Body of pancreas (tissue), 4 donors: ENCODE measurements at regions not wholly inside any gene's neighbourhood (a gene's known extent, or its start where the extent isn't known, plus 50 kb on each side); places are given as distances from the start of the nearest gene placed in this dataset.

ENCODE experiments used
- ATAC-seq: fragments of 150-250 bp; one replicate; pipeline ENCODE4 v1.9.1; 2016
- DNase-seq, 4 donors: peaks; one replicate each; pipeline ENCODE4 v3.0.0-alpha.2; 2019
- H3K27ac ChIP-seq, 4 donors: fragments of 200-600 bp; sonication (generic); 1 replicate in 3 of 4; 2 replicates in 1 of 4; pipeline versions ENCODE4 v1.5.1 to v1.6.1; 2016 to 2019; ENCODE audit warnings: mild to moderate bottlenecking in 1 of 4, mixed read lengths in 1 of 4, moderate library complexity in 1 of 4
- H3K27me3 ChIP-seq, 2 donors: fragments of 200-600 bp; sonication (generic); one replicate each; pipeline ENCODE4 v1.6.0; 2016; ENCODE audit warnings: mild to moderate bottlenecking in 1 of 2
- H3K36me3 ChIP-seq, 2 donors: fragments of 200-600 bp; sonication (generic); replicated peaks in 1 of 2; 2 replicates each; pipeline ENCODE4 v1.5.1; 2016; ENCODE audit warnings: low read depth in 2 of 2; ENCODE audit not compliant: insufficient read depth in 1 of 2
- H3K4me1 ChIP-seq: fragments of 200-600 bp; sonication (generic); one replicate; pipeline ENCODE4 v1.6.0; 2016
- H3K4me3 ChIP-seq, 2 donors: fragments of 200-600 bp; sonication (generic); 1 replicate in 1 of 2; 2 replicates in 1 of 2; pipeline ENCODE4 v1.5.1; 2016 to 2019
- H3K9me3 ChIP-seq, 3 donors: fragments of 200-600 bp; sonication (generic); 1 replicate in 2 of 3; 2 replicates in 1 of 3; pipeline ENCODE4 v1.5.1; 2016
- POLR2A ChIP-seq, 3 donors: fragments of 450-650 bp; IDR thresholded peaks; one replicate each; pipeline ENCODE4 v1.6.1; 2016; ENCODE audit warnings: antibody characterized with exemption in 3 of 3, mild to moderate bottlenecking in 2 of 3
- WGBS, 2 donors: methylation state at CpG; one replicate each; pipeline ENCODE4 v1.1.5; 2017; 5-methylcytosine and 5-hydroxymethylcytosine counted together
- intact Hi-C: fragments of 100-400 bp; cut with DNase I; formaldehyde crosslinking; loops from one replicate; pipeline ENCODE4 v1.15.1; 2023
- TF ChIP-seq, protein P1 (sequence below), 7 experiments: fragments of 450-650 bp in 4 of 7; fragments of 200-600 bp in 3 of 7; sonication (generic) in 3 of 7; IDR thresholded peaks; one replicate each; pipeline ENCODE4 v1.5.1; 2016 to 2019; ENCODE audit warnings: antibody characterized with exemption in 7 of 7

DNA sequence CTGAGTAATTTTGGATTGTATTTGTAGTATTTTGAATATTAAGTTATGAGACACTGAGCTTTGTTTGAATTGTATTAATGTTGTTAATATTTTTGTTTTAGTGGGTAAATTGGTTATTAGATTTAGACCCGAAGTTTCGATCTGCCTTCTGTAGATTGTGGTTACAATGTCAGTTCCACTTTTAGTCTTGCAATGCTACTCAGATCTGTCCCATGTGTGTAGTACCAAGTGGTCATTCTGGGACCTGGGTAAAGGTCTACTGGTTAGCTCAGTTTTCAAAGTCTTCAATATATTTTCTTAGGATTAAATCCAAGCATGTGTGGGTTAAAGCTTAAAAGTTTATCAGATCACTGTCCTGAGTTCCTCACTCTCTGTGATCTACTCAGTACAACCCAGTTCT lies 346.5 kb upstream of the PROX1 start:
- DNase-seq (no peak), ATAC-seq (no peak)
- Histone ChIP-seq H3K4me3 (no peak overlapping the region), H3K27me3 (no peaks in the 10 kb centered on the region), H3K4me1 (no peaks in the 10 kb centered on the region), H3K9me3 (no peaks in the 10 kb centered on the region), H3K36me3 (no peaks in the 10 kb centered on the region), H3K27ac (no peak overlapping the region)
- intact Hi-C loops: no loop called here
- TF ChIP-seq, protein P1, sequence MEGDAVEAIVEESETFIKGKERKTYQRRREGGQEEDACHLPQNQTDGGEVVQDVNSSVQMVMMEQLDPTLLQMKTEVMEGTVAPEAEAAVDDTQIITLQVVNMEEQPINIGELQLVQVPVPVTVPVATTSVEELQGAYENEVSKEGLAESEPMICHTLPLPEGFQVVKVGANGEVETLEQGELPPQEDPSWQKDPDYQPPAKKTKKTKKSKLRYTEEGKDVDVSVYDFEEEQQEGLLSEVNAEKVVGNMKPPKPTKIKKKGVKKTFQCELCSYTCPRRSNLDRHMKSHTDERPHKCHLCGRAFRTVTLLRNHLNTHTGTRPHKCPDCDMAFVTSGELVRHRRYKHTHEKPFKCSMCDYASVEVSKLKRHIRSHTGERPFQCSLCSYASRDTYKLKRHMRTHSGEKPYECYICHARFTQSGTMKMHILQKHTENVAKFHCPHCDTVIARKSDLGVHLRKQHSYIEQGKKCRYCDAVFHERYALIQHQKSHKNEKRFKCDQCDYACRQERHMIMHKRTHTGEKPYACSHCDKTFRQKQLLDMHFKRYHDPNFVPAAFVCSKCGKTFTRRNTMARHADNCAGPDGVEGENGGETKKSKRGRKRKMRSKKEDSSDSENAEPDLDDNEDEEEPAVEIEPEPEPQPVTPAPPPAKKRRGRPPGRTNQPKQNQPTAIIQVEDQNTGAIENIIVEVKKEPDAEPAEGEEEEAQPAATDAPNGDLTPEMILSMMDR (IDR thresholded peaks at IDR 0.05): no peak
- TF ChIP-seq POLR2A (IDR thresholded peaks at IDR 0.05): no peak
- 83 to 85% methylated on average over 2 of the region's 2 CpGs for WGBS, 2 donors

- H3K9me3 ChIP-seq: no peaks in the 10 kb centered on the region
- H3K27me3 ChIP-seq: no peaks in the 10 kb centered on the region
- TF ChIP-seq, protein P1 (IDR thresholded peaks at IDR 0.05): no peak
- no peak for TF ChIP-seq POLR2A (IDR thresholded peaks at IDR 0.05)
- no peaks in the 10 kb centered on the region for H3K36me3 ChIP-seq
- ATAC-seq: no peak
- peak overlapping the region in 1 of 2 donors; percentile 8 for H3K4me3 ChIP-seq
- no peak overlapping the region for H3K27ac ChIP-seq
- no peak for DNase-seq
- H3K4me1 ChIP-seq: no peaks in the 10 kb centered on the region
- intact Hi-C loops: no loop called here
These were observed 344.4 kb upstream of the PROX1 start for GRCh38 chr1:213643360-213643759.

GRCh38 chr1:213647864-213648650 lies 339.7 kb upstream of the PROX1 start:
- TF ChIP-seq, protein P1 (IDR thresholded peaks at IDR 0.05): no peak
- TF ChIP-seq POLR2A (IDR thresholded peaks at IDR 0.05): no peak
- 51 to 54% methylated on average over 2 of the region's 2 CpGs for WGBS, 2 donors
- intact Hi-C loops: no loop called here
- DNase-seq (no peak), ATAC-seq (no peak)
- H3K4me1 ChIP-seq: no peaks in the 10 kb centered on the region
- H3K36me3 ChIP-seq: no peaks in the 10 kb centered on the region
- no peak overlapping the region for H3K27ac ChIP-seq
- no peak overlapping the region for H3K4me3 ChIP-seq
- H3K9me3 ChIP-seq: no peaks in the 10 kb centered on the region
- no peaks in the 10 kb centered on the region for H3K27me3 ChIP-seq

DNA sequence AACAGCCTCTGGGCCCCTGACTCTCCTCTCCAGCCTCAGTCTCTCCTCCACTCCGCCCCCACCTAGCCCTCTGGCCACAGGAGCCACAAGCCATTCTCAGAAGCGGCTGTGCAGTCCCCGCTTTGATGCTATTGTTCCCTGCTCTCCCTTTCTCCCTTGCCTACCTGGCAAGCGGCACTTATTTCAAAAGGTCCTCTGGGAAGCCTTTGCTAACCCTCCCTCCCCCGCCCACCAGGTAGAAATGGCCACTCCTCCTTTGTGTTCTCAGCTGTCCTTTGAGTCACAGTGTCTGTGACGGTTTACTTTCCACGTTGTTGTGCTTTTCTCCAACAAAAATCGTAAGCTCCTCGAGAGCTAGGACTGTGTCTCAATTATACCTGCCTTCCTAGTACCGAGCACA lies 338.4 kb upstream of the PROX1 start:
- Histone ChIP-seq H3K36me3 (no peaks in the 10 kb centered on the region), H3K4me3 (no peak overlapping the region), H3K4me1 (no peaks in the 10 kb centered on the region), H3K27me3 (no peaks in the 10 kb centered on the region), H3K27ac (no peak overlapping the region), H3K9me3 (no peaks in the 10 kb centered on the region)
- DNase-seq: no peak
- intact Hi-C loops: no loop called here
- TF ChIP-seq POLR2A (IDR thresholded peaks at IDR 0.05): no peak
- TF ChIP-seq, protein P1 (IDR thresholded peaks at IDR 0.05): no peak
- WGBS, 2 donors: 81 to 85% methylated on average over 10 of the region's 10 CpGs
- no peak for ATAC-seq

DNA sequence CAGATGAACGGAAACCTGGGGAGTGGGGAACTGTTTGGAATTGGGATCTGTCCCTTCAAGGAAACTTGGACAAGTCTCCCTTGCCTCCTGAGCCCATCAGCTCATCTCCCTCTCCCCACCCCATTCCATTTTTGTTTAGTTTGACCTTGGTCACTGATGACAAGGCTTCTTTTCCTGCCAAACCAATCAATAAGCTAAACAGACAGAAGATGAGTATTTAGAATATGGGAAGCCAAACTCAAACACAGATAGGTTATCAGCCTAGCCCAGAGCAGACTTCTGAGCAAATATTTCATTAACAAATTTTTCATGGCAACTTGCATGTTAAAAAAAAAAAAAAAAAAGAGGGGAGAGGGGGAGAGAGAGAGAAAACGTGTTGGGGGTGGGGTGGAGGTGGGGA lies 337.2 kb upstream of the PROX1 start:
- DNase-seq (no peak), ATAC-seq (no peak)
- no peaks in the 10 kb centered on the region for H3K4me1 ChIP-seq
- H3K9me3 ChIP-seq: no peaks in the 10 kb centered on the region
- no peak overlapping the region for H3K4me3 ChIP-seq
- no peak overlapping the region for H3K27ac ChIP-seq
- TF ChIP-seq, protein P1 (IDR thresholded peaks at IDR 0.05): no peak
- TF ChIP-seq POLR2A (IDR thresholded peaks at IDR 0.05): no peak
- WGBS, 2 donors: 48 to 51% methylated on average over 2 of the region's 2 CpGs
- no peaks in the 10 kb centered on the region for H3K36me3 ChIP-seq
- H3K27me3 ChIP-seq: no peaks in the 10 kb centered on the region
- intact Hi-C loops: no loop called here
